Calu3 (cell line): ENCODE measurements at regions not wholly inside any gene's neighbourhood (a gene's known extent, or its start where the extent isn't known, plus 50 kb on each side); places are given as distances from the start of the nearest gene placed in this dataset.

Experiments
- BruUV-seq: library from RNA; stranded (reverse); fragments of 400-500 nt; replicated peaks from 2 replicates; lab custom pipeline; 2021; lab: Mats Ljungman, UMichigan
- CTCF ChIA-PET: fragments of 300-600 bp; sonication (Branson Sonifier 250); formaldehyde crosslinking; loops from one replicate; lab custom pipeline; 2022; ENCODE audit warnings: antibody characterized with exemption; lab: Charles Lee
- DNase-seq: peaks from one replicate; pipeline ENCODE4 v3.0.0; 2022
- H3K27ac Mint-ChIP-seq: one replicate; pipeline ENCODE4 v1.8.0; 2022; ENCODE audit warnings: mixed read lengths; ENCODE audit not compliant: unreplicated experiment
- H3K27me3 Mint-ChIP-seq: one replicate; pipeline ENCODE4 v1.8.0; 2022; ENCODE audit warnings: mixed read lengths; ENCODE audit not compliant: unreplicated experiment
- H3K36me3 Mint-ChIP-seq: one replicate; pipeline ENCODE4 v1.8.0; 2022; ENCODE audit warnings: mild to moderate bottlenecking, moderate library complexity, mixed read lengths; ENCODE audit not compliant: insufficient read depth, unreplicated experiment
- H3K4me1 Mint-ChIP-seq: one replicate; pipeline ENCODE4 v1.8.0; 2022; ENCODE audit warnings: mild to moderate bottlenecking, low read depth, mixed read lengths; ENCODE audit not compliant: unreplicated experiment
- H3K4me3 Mint-ChIP-seq: one replicate; pipeline ENCODE4 v1.8.0; 2022; ENCODE audit warnings: mild to moderate bottlenecking, low read depth, moderate library complexity, mixed read lengths; ENCODE audit not compliant: unreplicated experiment
- H3K9me3 Mint-ChIP-seq: one replicate; pipeline ENCODE4 v1.8.0; 2022; ENCODE audit warnings: low read depth, mixed read lengths; ENCODE audit not compliant: unreplicated experiment
- intact Hi-C: fragments of 100-400 bp; cut with micrococcal nuclease; formaldehyde crosslinking; loops from one replicate; pipeline ENCODE4 v1.10.0; 2022; ENCODE audit not compliant: unreplicated experiment
- TF ChIP-seq, protein P1 (sequence below): fragments of 200-600 bp; IDR thresholded peaks from one replicate; pipeline ENCODE4 v1.8.0; 2022; ENCODE audit warnings: antibody characterized with exemption; ENCODE audit not compliant: unreplicated experiment

GRCh38 chr5:171700318-171700912, 85.2 kb upstream of the SMIM23 start:
- CTCF ChIA-PET: interaction anchor here (1.0 kb wide), 1 partner anchor 93 kb away, joined by 6 read pairs; no protein-coding TSS in a partner anchor

DNA sequence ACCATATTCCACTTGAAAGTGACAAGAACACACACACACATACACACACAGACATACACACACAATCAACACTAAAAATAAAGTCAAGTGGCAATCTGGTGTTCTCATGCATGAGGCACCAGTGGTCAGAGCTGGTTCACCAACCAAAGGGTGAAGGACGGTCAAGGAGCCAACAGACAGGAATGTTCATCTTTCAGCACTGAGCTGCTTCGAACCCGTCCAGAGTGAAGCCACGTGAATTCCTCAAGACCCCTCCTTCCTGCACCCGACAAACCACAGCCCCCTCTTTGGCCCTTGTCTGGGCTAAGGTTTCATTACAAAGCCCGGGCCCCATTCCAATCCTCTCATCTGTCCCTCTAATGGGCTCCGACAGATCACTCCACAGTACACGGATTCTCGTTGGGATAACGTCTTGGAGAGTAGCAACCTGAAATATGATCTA, 84.5 kb upstream of the SMIM23 start:
- H3K9me3 Mint-ChIP-seq: no peaks in the 10 kb centered on the region
- no peak overlapping the region for H3K27ac Mint-ChIP-seq
- no peaks in the 10 kb centered on the region for H3K36me3 Mint-ChIP-seq
- no peak for DNase-seq
- intact Hi-C loops: no loop called here
- TF ChIP-seq, protein P1, sequence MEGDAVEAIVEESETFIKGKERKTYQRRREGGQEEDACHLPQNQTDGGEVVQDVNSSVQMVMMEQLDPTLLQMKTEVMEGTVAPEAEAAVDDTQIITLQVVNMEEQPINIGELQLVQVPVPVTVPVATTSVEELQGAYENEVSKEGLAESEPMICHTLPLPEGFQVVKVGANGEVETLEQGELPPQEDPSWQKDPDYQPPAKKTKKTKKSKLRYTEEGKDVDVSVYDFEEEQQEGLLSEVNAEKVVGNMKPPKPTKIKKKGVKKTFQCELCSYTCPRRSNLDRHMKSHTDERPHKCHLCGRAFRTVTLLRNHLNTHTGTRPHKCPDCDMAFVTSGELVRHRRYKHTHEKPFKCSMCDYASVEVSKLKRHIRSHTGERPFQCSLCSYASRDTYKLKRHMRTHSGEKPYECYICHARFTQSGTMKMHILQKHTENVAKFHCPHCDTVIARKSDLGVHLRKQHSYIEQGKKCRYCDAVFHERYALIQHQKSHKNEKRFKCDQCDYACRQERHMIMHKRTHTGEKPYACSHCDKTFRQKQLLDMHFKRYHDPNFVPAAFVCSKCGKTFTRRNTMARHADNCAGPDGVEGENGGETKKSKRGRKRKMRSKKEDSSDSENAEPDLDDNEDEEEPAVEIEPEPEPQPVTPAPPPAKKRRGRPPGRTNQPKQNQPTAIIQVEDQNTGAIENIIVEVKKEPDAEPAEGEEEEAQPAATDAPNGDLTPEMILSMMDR: no peak
- no peaks in the 10 kb centered on the region for H3K4me1 Mint-ChIP-seq
- CTCF ChIA-PET: no interaction called here
- H3K27me3 Mint-ChIP-seq: peaks cover 63% of the 10 kb centered on the region
- H3K4me3 Mint-ChIP-seq: no peak overlapping the region
- no TSS peak for BruUV-seq

More at GRCh38 chr5:171700318-171700912, 85.2 kb upstream of the SMIM23 start:
- Mint-ChIP-seq H3K36me3 (no peaks in the 10 kb centered on the region), H3K27me3 (peaks cover 56% of the 10 kb centered on the region), H3K4me3 (no peak overlapping the region), H3K27ac (no peak overlapping the region), H3K4me1 (no peaks in the 10 kb centered on the region), H3K9me3 (no peaks in the 10 kb centered on the region)
- no peak for DNase-seq
- BruUV-seq: no TSS peak
- intact Hi-C loops: no loop called here
- TF ChIP-seq, protein P1: no peak

GRCh38 chr5:171702135-171702770, 83.4 kb upstream of the SMIM23 start:
- Mint-ChIP-seq H3K9me3 (no peaks in the 10 kb centered on the region), H3K27me3 (peaks cover 65% of the 10 kb centered on the region), H3K27ac (no peak overlapping the region), H3K4me3 (no peak overlapping the region), H3K36me3 (no peaks in the 10 kb centered on the region), H3K4me1 (no peaks in the 10 kb centered on the region)
- CTCF ChIA-PET: no interaction called here
- DNase-seq: no peak
- BruUV-seq: no TSS peak
- intact Hi-C loops: no loop called here
- TF ChIP-seq, protein P1: no peak

GRCh38 chr5:171703146-171703545, 82.5 kb upstream of the SMIM23 start:
- TF ChIP-seq, protein P1: no peak

More at GRCh38 chr5:171703146-171703545, 82.5 kb upstream of the SMIM23 start:
- no peak overlapping the region for H3K4me3 Mint-ChIP-seq
- H3K9me3 Mint-ChIP-seq: no peaks in the 10 kb centered on the region
- no TSS peak for BruUV-seq
- no peaks in the 10 kb centered on the region for H3K4me1 Mint-ChIP-seq
- H3K36me3 Mint-ChIP-seq: no peaks in the 10 kb centered on the region
- intact Hi-C loops: no loop called here
- H3K27ac Mint-ChIP-seq: no peak overlapping the region
- peaks cover 65% of the 10 kb centered on the region for H3K27me3 Mint-ChIP-seq
- CTCF ChIA-PET: no interaction called here
- DNase-seq: no peak
